ENCODE measurements at regions not wholly inside any gene's neighbourhood (a gene's known extent, or its start where the extent isn't known, plus 50 kb on each side); places are given as distances from the start of the nearest gene placed in this dataset.

DNA sequence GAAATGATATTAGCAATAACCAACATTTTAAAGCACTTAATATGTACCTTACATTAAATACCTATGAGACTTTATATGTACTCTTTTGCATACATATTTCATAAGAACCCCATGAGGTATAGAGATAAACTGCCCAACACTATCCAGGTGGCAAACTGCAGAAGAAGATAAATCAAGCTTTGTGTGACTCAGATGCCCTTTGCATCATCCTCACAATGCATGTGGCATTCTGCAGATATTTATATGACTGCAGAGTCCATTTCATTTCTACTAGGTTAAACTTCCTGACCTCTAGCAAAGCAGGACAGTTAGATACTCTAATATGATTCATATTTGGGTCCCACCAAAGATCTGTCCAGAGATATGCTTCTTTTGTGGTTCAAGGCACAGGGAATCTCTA is 85.6 kb upstream of the RASGEF1B start:
- TF ChIP-seq, protein P1, sequence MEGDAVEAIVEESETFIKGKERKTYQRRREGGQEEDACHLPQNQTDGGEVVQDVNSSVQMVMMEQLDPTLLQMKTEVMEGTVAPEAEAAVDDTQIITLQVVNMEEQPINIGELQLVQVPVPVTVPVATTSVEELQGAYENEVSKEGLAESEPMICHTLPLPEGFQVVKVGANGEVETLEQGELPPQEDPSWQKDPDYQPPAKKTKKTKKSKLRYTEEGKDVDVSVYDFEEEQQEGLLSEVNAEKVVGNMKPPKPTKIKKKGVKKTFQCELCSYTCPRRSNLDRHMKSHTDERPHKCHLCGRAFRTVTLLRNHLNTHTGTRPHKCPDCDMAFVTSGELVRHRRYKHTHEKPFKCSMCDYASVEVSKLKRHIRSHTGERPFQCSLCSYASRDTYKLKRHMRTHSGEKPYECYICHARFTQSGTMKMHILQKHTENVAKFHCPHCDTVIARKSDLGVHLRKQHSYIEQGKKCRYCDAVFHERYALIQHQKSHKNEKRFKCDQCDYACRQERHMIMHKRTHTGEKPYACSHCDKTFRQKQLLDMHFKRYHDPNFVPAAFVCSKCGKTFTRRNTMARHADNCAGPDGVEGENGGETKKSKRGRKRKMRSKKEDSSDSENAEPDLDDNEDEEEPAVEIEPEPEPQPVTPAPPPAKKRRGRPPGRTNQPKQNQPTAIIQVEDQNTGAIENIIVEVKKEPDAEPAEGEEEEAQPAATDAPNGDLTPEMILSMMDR (IDR thresholded peaks at IDR 0.05): no peak
- TF ChIP-seq, protein P2, sequence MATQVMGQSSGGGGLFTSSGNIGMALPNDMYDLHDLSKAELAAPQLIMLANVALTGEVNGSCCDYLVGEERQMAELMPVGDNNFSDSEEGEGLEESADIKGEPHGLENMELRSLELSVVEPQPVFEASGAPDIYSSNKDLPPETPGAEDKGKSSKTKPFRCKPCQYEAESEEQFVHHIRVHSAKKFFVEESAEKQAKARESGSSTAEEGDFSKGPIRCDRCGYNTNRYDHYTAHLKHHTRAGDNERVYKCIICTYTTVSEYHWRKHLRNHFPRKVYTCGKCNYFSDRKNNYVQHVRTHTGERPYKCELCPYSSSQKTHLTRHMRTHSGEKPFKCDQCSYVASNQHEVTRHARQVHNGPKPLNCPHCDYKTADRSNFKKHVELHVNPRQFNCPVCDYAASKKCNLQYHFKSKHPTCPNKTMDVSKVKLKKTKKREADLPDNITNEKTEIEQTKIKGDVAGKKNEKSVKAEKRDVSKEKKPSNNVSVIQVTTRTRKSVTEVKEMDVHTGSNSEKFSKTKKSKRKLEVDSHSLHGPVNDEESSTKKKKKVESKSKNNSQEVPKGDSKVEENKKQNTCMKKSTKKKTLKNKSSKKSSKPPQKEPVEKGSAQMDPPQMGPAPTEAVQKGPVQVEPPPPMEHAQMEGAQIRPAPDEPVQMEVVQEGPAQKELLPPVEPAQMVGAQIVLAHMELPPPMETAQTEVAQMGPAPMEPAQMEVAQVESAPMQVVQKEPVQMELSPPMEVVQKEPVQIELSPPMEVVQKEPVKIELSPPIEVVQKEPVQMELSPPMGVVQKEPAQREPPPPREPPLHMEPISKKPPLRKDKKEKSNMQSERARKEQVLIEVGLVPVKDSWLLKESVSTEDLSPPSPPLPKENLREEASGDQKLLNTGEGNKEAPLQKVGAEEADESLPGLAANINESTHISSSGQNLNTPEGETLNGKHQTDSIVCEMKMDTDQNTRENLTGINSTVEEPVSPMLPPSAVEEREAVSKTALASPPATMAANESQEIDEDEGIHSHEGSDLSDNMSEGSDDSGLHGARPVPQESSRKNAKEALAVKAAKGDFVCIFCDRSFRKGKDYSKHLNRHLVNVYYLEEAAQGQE (IDR thresholded peaks at IDR 0.05; ENCODE audit: insufficient read depth in 1 of 2, low read depth in 2 of 2, low read length in 1 of 2): no peak

Data from Panc1 (cell line).